IMR-90 (cell line): ENCODE measurements at regions not wholly inside any gene's neighbourhood (a gene's known extent, or its start where the extent isn't known, plus 50 kb on each side); places are given as distances from the start of the nearest gene placed in this dataset.

Experiments used
- ATAC-seq: fragments of 200-7000 bp; cut with Tn5 transposase; 2 replicates; pipeline ENCODE4 v1.9.1; 2020; ENCODE audit warnings: low read depth, mild to moderate bottlenecking, moderate library complexity
- BruUV-seq: library from RNA; stranded (reverse); fragments of 400-500 nt; replicated peaks from 2 replicates; lab custom pipeline; 2021; lab: Mats Ljungman, UMichigan
- CTCF ChIA-PET: fragments of 300-600 bp; formaldehyde crosslinking; extraction: SDS; loops from one replicate; lab custom pipeline; 2021; ENCODE audit warnings: antibody characterized with exemption; lab: Yijun Ruan, JAX
- POLR2A ChIA-PET: fragments of 300-600 bp; sonication (Branson Sonifier 250); formaldehyde crosslinking; loops from one replicate; lab custom pipeline; 2022; ENCODE audit warnings: antibody characterized with exemption; ENCODE audit not compliant: unreplicated experiment; lab: Charles Lee
- DNase-seq: peaks from one replicate; pipeline ENCODE4 v3.0.0; 2013
- H2AFZ ChIP-seq: replicated peaks from 2 replicates; pipeline ENCODE3; 2013; ENCODE audit warnings: low read length, mild to moderate bottlenecking; ENCODE audit not compliant: poor library complexity
- H2AK5ac ChIP-seq: 2 replicates; pipeline ENCODE4 v1.6.1; 2013; ENCODE audit warnings: low read depth, low read length, inconsistent platforms
- H2AK9ac ChIP-seq: replicated peaks from 2 replicates; pipeline ENCODE3; 2013; ENCODE audit warnings: mild to moderate bottlenecking, low read depth, low read length, moderate library complexity; ENCODE audit not compliant: poor library complexity
- H2BK120ac ChIP-seq: 2 replicates; pipeline ENCODE4 v1.6.1; 2013; ENCODE audit warnings: low read depth, low read length, inconsistent platforms
- H2BK15ac ChIP-seq: 3 replicates; pipeline ENCODE4 v1.6.1; 2013; ENCODE audit warnings: low read depth, low read length, inconsistent platforms
- H2BK20ac ChIP-seq: 2 replicates; pipeline ENCODE4 v1.6.1; 2013; ENCODE audit warnings: low read depth, mild to moderate bottlenecking, inconsistent platforms, low read length, moderate library complexity
- H2BK5ac ChIP-seq: 2 replicates; pipeline ENCODE4 v1.6.1; 2013; ENCODE audit warnings: mild to moderate bottlenecking, low read depth, low read length, inconsistent platforms; ENCODE audit not compliant: poor library complexity, severe bottlenecking
- H3K14ac ChIP-seq: replicated peaks from 2 replicates; pipeline ENCODE4 v1.6.1; 2013; ENCODE audit warnings: low read depth, low read length, inconsistent platforms
- H3K18ac ChIP-seq: 2 replicates; pipeline ENCODE4 v1.6.1; 2013; ENCODE audit warnings: low read depth, low read length, control low read depth
- H3K23ac ChIP-seq: 2 replicates; pipeline ENCODE4 v1.6.1; 2013; ENCODE audit warnings: low read depth, low read length, inconsistent platforms
- H3K27ac ChIP-seq: 2 replicates; pipeline ENCODE4 v1.5.1; 2013; ENCODE audit warnings: mild to moderate bottlenecking, control low read depth, low read length; ENCODE audit not compliant: insufficient read depth
- H3K27me3 ChIP-seq: 2 replicates; pipeline ENCODE4 v1.6.1; 2013; ENCODE audit warnings: low read length; ENCODE audit not compliant: control insufficient read depth, insufficient read depth
- H3K36me3 ChIP-seq: 2 replicates; pipeline ENCODE4 v1.6.1; 2013; ENCODE audit warnings: low read length, mixed read lengths; ENCODE audit not compliant: control insufficient read depth, insufficient read depth
- H3K4ac ChIP-seq: 2 replicates; pipeline ENCODE4 v1.6.1; 2013; ENCODE audit warnings: low read depth, low read length, inconsistent platforms
- H3K4me1 ChIP-seq: 2 replicates; pipeline ENCODE4 v1.6.1; 2013; ENCODE audit warnings: low read length, mixed read lengths; ENCODE audit not compliant: control insufficient read depth, insufficient read depth
- H3K4me2 ChIP-seq: 2 replicates; pipeline ENCODE4 v1.6.1; 2013; ENCODE audit warnings: low read depth, mild to moderate bottlenecking, control low read depth, low read length, moderate library complexity
- H3K4me3 ChIP-seq: 2 replicates; pipeline ENCODE4 v1.5.1; 2013; ENCODE audit warnings: low read depth, mild to moderate bottlenecking, control low read depth, low read length, moderate library complexity; ENCODE audit not compliant: insufficient read depth
- H3K56ac ChIP-seq: 2 replicates; pipeline ENCODE4 v1.6.1; 2013; ENCODE audit warnings: low read length, inconsistent platforms; ENCODE audit not compliant: insufficient read depth; ENCODE audit errors: extremely low read depth
- H3K79me1 ChIP-seq, 2 experiments: 2 replicates each; pipeline ENCODE4 v1.6.1; 2013; ENCODE audit warnings: low read length in 2 of 2, inconsistent platforms in 1 of 2, low read depth in 1 of 2
- H3K9ac ChIP-seq: 2 replicates; pipeline ENCODE4 v1.6.1; 2013; ENCODE audit warnings: low read depth, low read length, control low read depth
- H3K9me1 ChIP-seq: 2 replicates; pipeline ENCODE4 v1.6.1; 2013; ENCODE audit warnings: low read length, inconsistent platforms; ENCODE audit not compliant: insufficient read depth
- H3K9me3 ChIP-seq: 2 replicates; pipeline ENCODE4 v1.6.1; 2013; ENCODE audit warnings: low read length; ENCODE audit not compliant: control insufficient read depth, insufficient read depth
- H4K20me1 ChIP-seq: 2 replicates; pipeline ENCODE4 v1.6.1; 2013; ENCODE audit warnings: low read length, inconsistent platforms; ENCODE audit not compliant: insufficient read depth
- H4K5ac ChIP-seq: 2 replicates; pipeline ENCODE4 v1.6.1; 2013; ENCODE audit warnings: mild to moderate bottlenecking, low read depth, low read length, control low read depth
- H4K8ac ChIP-seq, 2 experiments: 2 replicates each; pipeline ENCODE4 v1.6.1; 2013; ENCODE audit warnings: low read depth in 2 of 2, low read length in 2 of 2, control low read depth in 1 of 2, inconsistent platforms in 1 of 2
- H4K91ac ChIP-seq: 2 replicates; pipeline ENCODE4 v1.6.1; 2013; ENCODE audit warnings: low read depth, low read length, inconsistent platforms; ENCODE audit not compliant: insufficient read depth
- SMC3 ChIP-seq: fragments of 150-350 bp; IDR thresholded peaks from 2 replicates; pipeline ENCODE4 v1.6.1; 2016; ENCODE audit warnings: low read depth, mild to moderate bottlenecking, antibody characterized with exemption, low read length, moderate library complexity
- WGBS, 2 experiments: methylation state at CpG; one replicate each; pipeline versions ENCODE4 v1.1.5 to v1.1.7; 2013; ENCODE audit warnings: missing lambda C conversion rate in 2 of 2; ENCODE audit not compliant: insufficient read length in 1 of 2; ENCODE audit errors: extremely low coverage in 2 of 2; 5-methylcytosine and 5-hydroxymethylcytosine counted together
- dilution Hi-C: fragments of 300-500 bp; cut with HindIII; formaldehyde crosslinking; loops from one replicate; pipeline ENCODE4 v1.14.3; 2018; ENCODE audit warnings: low sequenced_read_pairs; ENCODE audit not compliant: unreplicated experiment
- in situ Hi-C: fragments of 300-500 bp; cut with MboI; formaldehyde crosslinking; loops from 3 replicates; pipeline ENCODE4 v1.14.3; 2019; ENCODE audit warnings: low sequenced_read_pairs, inconsistent platforms, mixed read lengths
- intact Hi-C: fragments of 100-400 bp; cut with micrococcal nuclease; formaldehyde crosslinking; loops from 2 replicates; pipeline ENCODE4 v1.10.0; 2022

- no peak overlapping the region for H4K91ac ChIP-seq
- H3K4ac ChIP-seq, result no peak overlapping the region
- ATAC-seq, result no peak
- H3K79me1 ChIP-seq, result no peaks in the 10 kb centered on the region
- no peak overlapping the region for H2BK5ac ChIP-seq
- WGBS, 2 experiments, result no CpG with 5 or more reads among the region's 4 CpGs
- dilution Hi-C loops (no loop called here), in situ Hi-C loops (no loop called here), intact Hi-C loops (no loop called here)
- H2BK120ac ChIP-seq, result no peak overlapping the region
- no peak overlapping the region for H2BK20ac ChIP-seq
- TF ChIP-seq SMC3, result no peak
- no TSS peak for BruUV-seq
- no peak overlapping the region for H3K14ac ChIP-seq
- no peak overlapping the region for H3K4me3 ChIP-seq
- H3K4me1 ChIP-seq, result no peaks in the 10 kb centered on the region
- no peak overlapping the region for H4K5ac ChIP-seq
- no peaks in the 10 kb centered on the region for H3K27me3 ChIP-seq
- no peak overlapping the region for H3K4me2 ChIP-seq
- no peak overlapping the region for H3K27ac ChIP-seq
- no peaks in the 10 kb centered on the region for H4K20me1 ChIP-seq
- H3K23ac ChIP-seq, result no peak overlapping the region
- no peak overlapping the region for H2BK15ac ChIP-seq
- no peaks in the 10 kb centered on the region for H3K9me1 ChIP-seq
- H2AFZ ChIP-seq, result no peak overlapping the region
- H3K56ac ChIP-seq, result no peak overlapping the region
- H3K18ac ChIP-seq, result no peak overlapping the region
- ChIA-PET POLR2A (no interaction called here), CTCF (no interaction called here)
- no peak overlapping the region for H2AK5ac ChIP-seq
- no peak overlapping the region for H4K8ac ChIP-seq
- H2AK9ac ChIP-seq, result no peak overlapping the region
- no peak overlapping the region for H3K9ac ChIP-seq
- H3K36me3 ChIP-seq, result no peaks in the 10 kb centered on the region
- H3K9me3 ChIP-seq, result no peaks in the 10 kb centered on the region
- no peak for DNase-seq
Observed at GRCh38 chr15:85943151-85943550, 136.5 kb upstream of the AGBL1 start.
